IMR-90 (cell line): ENCODE measurements at regions not wholly inside any gene's neighbourhood (a gene's known extent, or its start where the extent isn't known, plus 50 kb on each side); places are given as distances from the start of the nearest gene placed in this dataset.

Source experiments
- ATAC-seq: fragments of 200-7000 bp; cut with Tn5 transposase; 2 replicates; pipeline ENCODE4 v1.9.1; 2020; ENCODE audit warnings: low read depth, mild to moderate bottlenecking, moderate library complexity
- BruUV-seq: library from RNA; stranded (reverse); fragments of 400-500 nt; replicated peaks from 2 replicates; lab custom pipeline; 2021; lab: Mats Ljungman, UMichigan
- CTCF ChIA-PET: fragments of 300-600 bp; formaldehyde crosslinking; extraction: SDS; loops from one replicate; lab custom pipeline; 2021; ENCODE audit warnings: antibody characterized with exemption; lab: Yijun Ruan, JAX
- POLR2A ChIA-PET: fragments of 300-600 bp; sonication (Branson Sonifier 250); formaldehyde crosslinking; loops from one replicate; lab custom pipeline; 2022; ENCODE audit warnings: antibody characterized with exemption; ENCODE audit not compliant: unreplicated experiment; lab: Charles Lee
- DNase-seq: peaks from one replicate; pipeline ENCODE4 v3.0.0; 2013
- H2AFZ ChIP-seq: replicated peaks from 2 replicates; pipeline ENCODE3; 2013; ENCODE audit warnings: low read length, mild to moderate bottlenecking; ENCODE audit not compliant: poor library complexity
- H2AK5ac ChIP-seq: 2 replicates; pipeline ENCODE4 v1.6.1; 2013; ENCODE audit warnings: low read depth, low read length, inconsistent platforms
- H2AK9ac ChIP-seq: replicated peaks from 2 replicates; pipeline ENCODE3; 2013; ENCODE audit warnings: mild to moderate bottlenecking, low read depth, low read length, moderate library complexity; ENCODE audit not compliant: poor library complexity
- H2BK120ac ChIP-seq: 2 replicates; pipeline ENCODE4 v1.6.1; 2013; ENCODE audit warnings: low read depth, low read length, inconsistent platforms
- H2BK15ac ChIP-seq: 3 replicates; pipeline ENCODE4 v1.6.1; 2013; ENCODE audit warnings: low read depth, low read length, inconsistent platforms
- H2BK20ac ChIP-seq: 2 replicates; pipeline ENCODE4 v1.6.1; 2013; ENCODE audit warnings: low read depth, mild to moderate bottlenecking, inconsistent platforms, low read length, moderate library complexity
- H2BK5ac ChIP-seq: 2 replicates; pipeline ENCODE4 v1.6.1; 2013; ENCODE audit warnings: mild to moderate bottlenecking, low read depth, low read length, inconsistent platforms; ENCODE audit not compliant: poor library complexity, severe bottlenecking
- H3K14ac ChIP-seq: replicated peaks from 2 replicates; pipeline ENCODE4 v1.6.1; 2013; ENCODE audit warnings: low read depth, low read length, inconsistent platforms
- H3K18ac ChIP-seq: 2 replicates; pipeline ENCODE4 v1.6.1; 2013; ENCODE audit warnings: low read depth, low read length, control low read depth
- H3K23ac ChIP-seq: 2 replicates; pipeline ENCODE4 v1.6.1; 2013; ENCODE audit warnings: low read depth, low read length, inconsistent platforms
- H3K27ac ChIP-seq: 2 replicates; pipeline ENCODE4 v1.5.1; 2013; ENCODE audit warnings: mild to moderate bottlenecking, control low read depth, low read length; ENCODE audit not compliant: insufficient read depth
- H3K27me3 ChIP-seq: 2 replicates; pipeline ENCODE4 v1.6.1; 2013; ENCODE audit warnings: low read length; ENCODE audit not compliant: control insufficient read depth, insufficient read depth
- H3K36me3 ChIP-seq: 2 replicates; pipeline ENCODE4 v1.6.1; 2013; ENCODE audit warnings: low read length, mixed read lengths; ENCODE audit not compliant: control insufficient read depth, insufficient read depth
- H3K4ac ChIP-seq: 2 replicates; pipeline ENCODE4 v1.6.1; 2013; ENCODE audit warnings: low read depth, low read length, inconsistent platforms
- H3K4me1 ChIP-seq: 2 replicates; pipeline ENCODE4 v1.6.1; 2013; ENCODE audit warnings: low read length, mixed read lengths; ENCODE audit not compliant: control insufficient read depth, insufficient read depth
- H3K4me2 ChIP-seq: 2 replicates; pipeline ENCODE4 v1.6.1; 2013; ENCODE audit warnings: low read depth, mild to moderate bottlenecking, control low read depth, low read length, moderate library complexity
- H3K4me3 ChIP-seq: 2 replicates; pipeline ENCODE4 v1.5.1; 2013; ENCODE audit warnings: low read depth, mild to moderate bottlenecking, control low read depth, low read length, moderate library complexity; ENCODE audit not compliant: insufficient read depth
- H3K56ac ChIP-seq: 2 replicates; pipeline ENCODE4 v1.6.1; 2013; ENCODE audit warnings: low read length, inconsistent platforms; ENCODE audit not compliant: insufficient read depth; ENCODE audit errors: extremely low read depth
- H3K79me1 ChIP-seq, 2 experiments: 2 replicates each; pipeline ENCODE4 v1.6.1; 2013; ENCODE audit warnings: low read length in 2 of 2, inconsistent platforms in 1 of 2, low read depth in 1 of 2
- H3K9ac ChIP-seq: 2 replicates; pipeline ENCODE4 v1.6.1; 2013; ENCODE audit warnings: low read depth, low read length, control low read depth
- H3K9me1 ChIP-seq: 2 replicates; pipeline ENCODE4 v1.6.1; 2013; ENCODE audit warnings: low read length, inconsistent platforms; ENCODE audit not compliant: insufficient read depth
- H3K9me3 ChIP-seq: 2 replicates; pipeline ENCODE4 v1.6.1; 2013; ENCODE audit warnings: low read length; ENCODE audit not compliant: control insufficient read depth, insufficient read depth
- H4K20me1 ChIP-seq: 2 replicates; pipeline ENCODE4 v1.6.1; 2013; ENCODE audit warnings: low read length, inconsistent platforms; ENCODE audit not compliant: insufficient read depth
- H4K5ac ChIP-seq: 2 replicates; pipeline ENCODE4 v1.6.1; 2013; ENCODE audit warnings: mild to moderate bottlenecking, low read depth, low read length, control low read depth
- H4K8ac ChIP-seq, 2 experiments: 2 replicates each; pipeline ENCODE4 v1.6.1; 2013; ENCODE audit warnings: low read depth in 2 of 2, low read length in 2 of 2, control low read depth in 1 of 2, inconsistent platforms in 1 of 2
- H4K91ac ChIP-seq: 2 replicates; pipeline ENCODE4 v1.6.1; 2013; ENCODE audit warnings: low read depth, low read length, inconsistent platforms; ENCODE audit not compliant: insufficient read depth
- BHLHE40 ChIP-seq: fragments of 150-350 bp; IDR thresholded peaks from 2 replicates; pipeline ENCODE4 v1.6.1; 2016; ENCODE audit warnings: mild to moderate bottlenecking, low read depth, low read length
- CHD1 ChIP-seq: IDR thresholded peaks from 2 replicates; pipeline ENCODE4 v1.6.1; 2012; ENCODE audit warnings: low read depth, low read length, improper control_type of control experiment
- CTCF ChIP-seq: conservative IDR thresholded peaks from 2 replicates; pipeline ENCODE4 v1.5.1; 2012; ENCODE audit warnings: mild to moderate bottlenecking, low read depth, low read length, improper control_type of control experiment
- ELK1 ChIP-seq: fragments of 150-350 bp; IDR thresholded peaks from 2 replicates; pipeline ENCODE4 v1.6.1; 2016; ENCODE audit warnings: low read depth, mild to moderate bottlenecking, low read length, moderate library complexity, borderline replicate concordance
- FOS ChIP-seq: fragments of 150-350 bp; IDR thresholded peaks from 2 replicates; pipeline ENCODE4 v1.6.1; 2016; ENCODE audit warnings: low read depth, low read length
- MAFK ChIP-seq: IDR thresholded peaks from 2 replicates; pipeline ENCODE4 v1.6.1; 2012; ENCODE audit warnings: low read depth, low read length, improper control_type of control experiment
- MXI1 ChIP-seq: IDR thresholded peaks from 2 replicates; pipeline ENCODE4 v1.6.1; 2012; ENCODE audit warnings: low read depth, mild to moderate bottlenecking, low read length, moderate library complexity, borderline replicate concordance
- NFE2L2 ChIP-seq: fragments of 150-350 bp; IDR thresholded peaks from 2 replicates; pipeline ENCODE4 v1.6.1; 2016; ENCODE audit warnings: low read depth, mild to moderate bottlenecking, low read length
- POLR2A ChIP-seq: IDR thresholded peaks from 2 replicates; pipeline ENCODE4 v1.6.1; 2012; ENCODE audit warnings: mild to moderate bottlenecking, low read depth, low read length
- RAD21 ChIP-seq: IDR thresholded peaks from 2 replicates; pipeline ENCODE4 v1.6.1; 2012; ENCODE audit warnings: low read length, improper control_type of control experiment
- RFX5 ChIP-seq: IDR thresholded peaks from 2 replicates; pipeline ENCODE4 v1.8.0; 2012; ENCODE audit warnings: low read depth, mild to moderate bottlenecking, low read length, moderate library complexity
- SMC3 ChIP-seq: fragments of 150-350 bp; IDR thresholded peaks from 2 replicates; pipeline ENCODE4 v1.6.1; 2016; ENCODE audit warnings: low read depth, mild to moderate bottlenecking, antibody characterized with exemption, low read length, moderate library complexity
- USF2 ChIP-seq: fragments of 150-350 bp; IDR thresholded peaks from 2 replicates; pipeline ENCODE4 v1.6.1; 2017; ENCODE audit warnings: mild to moderate bottlenecking, antibody characterized with exemption, low read length, low read depth
- WGBS, 2 experiments: methylation state at CpG; one replicate each; pipeline versions ENCODE4 v1.1.5 to v1.1.7; 2013; ENCODE audit warnings: missing lambda C conversion rate in 2 of 2; ENCODE audit not compliant: insufficient read length in 1 of 2; ENCODE audit errors: extremely low coverage in 2 of 2; 5-methylcytosine and 5-hydroxymethylcytosine counted together
- dilution Hi-C: fragments of 300-500 bp; cut with HindIII; formaldehyde crosslinking; loops from one replicate; pipeline ENCODE4 v1.14.3; 2018; ENCODE audit warnings: low sequenced_read_pairs; ENCODE audit not compliant: unreplicated experiment
- in situ Hi-C: fragments of 300-500 bp; cut with MboI; formaldehyde crosslinking; loops from 3 replicates; pipeline ENCODE4 v1.14.3; 2019; ENCODE audit warnings: low sequenced_read_pairs, inconsistent platforms, mixed read lengths
- intact Hi-C: fragments of 100-400 bp; cut with micrococcal nuclease; formaldehyde crosslinking; loops from 2 replicates; pipeline ENCODE4 v1.10.0; 2022

DNA sequence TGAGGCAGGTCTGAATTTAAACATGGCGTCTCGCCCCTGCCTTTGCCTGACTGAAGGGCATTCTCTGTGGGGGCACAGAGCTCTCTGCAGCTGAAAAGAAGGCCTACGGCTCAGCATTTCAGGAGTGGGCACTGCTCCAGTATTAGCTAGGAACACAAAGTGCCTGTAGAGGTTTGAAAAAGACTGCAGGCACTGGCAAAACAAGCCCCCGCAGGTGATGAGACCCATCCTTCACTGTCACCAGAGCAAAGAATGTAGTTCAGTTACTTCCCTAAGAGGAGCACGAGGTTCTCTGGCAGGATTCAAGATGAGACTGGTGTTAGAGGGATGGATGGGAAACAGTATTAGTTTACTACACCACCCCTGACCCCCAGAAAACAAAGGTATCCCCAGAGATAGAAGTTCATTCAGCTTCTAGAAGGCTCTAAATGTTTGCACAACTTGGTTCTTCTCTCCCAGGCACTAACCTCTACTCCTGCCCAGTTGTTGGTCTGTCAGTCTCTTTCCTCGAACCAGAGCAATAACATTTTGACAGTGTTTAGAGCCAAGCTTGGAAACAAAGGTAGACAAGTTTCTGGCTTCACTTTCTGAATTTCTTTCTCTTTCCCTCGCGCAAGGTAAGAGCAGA, 101.9 kb upstream of the KCNE2 start:
- Histone ChIP-seq H2AK5ac (no peak overlapping the region), H3K14ac (no peak overlapping the region), H3K56ac (no peak overlapping the region), H3K4me3 (no peak overlapping the region), H4K91ac (no peak overlapping the region), H4K8ac (no peak overlapping the region), H2BK120ac (no peak overlapping the region), H3K4ac (no peak overlapping the region), H2AFZ (no peak overlapping the region), H2BK15ac (no peak overlapping the region), H2BK5ac (no peak overlapping the region), H3K9me3 (peaks cover 7% of the 10 kb centered on the region), H3K18ac (no peak overlapping the region), H3K9me1 (no peaks in the 10 kb centered on the region), H3K4me1 (no peaks in the 10 kb centered on the region), H2BK20ac (no peak overlapping the region), H4K20me1 (no peaks in the 10 kb centered on the region), H2AK9ac (no peak overlapping the region), H3K9ac (no peak overlapping the region), H3K79me1 (no peaks in the 10 kb centered on the region), H3K36me3 (no peaks in the 10 kb centered on the region), H3K23ac (no peak overlapping the region), H3K27me3 (peaks cover 38% of the 10 kb centered on the region), H3K27ac (no peak overlapping the region), H3K4me2 (no peak overlapping the region), H4K5ac (no peak overlapping the region)
- CTCF ChIA-PET: no interaction called here
- no peak for DNase-seq
- dilution Hi-C loops (no loop called here), intact Hi-C loops (no loop called here), in situ Hi-C loops (no loop called here)
- TF ChIP-seq RFX5 (no peak), USF2 (no peak), POLR2A (no peak), MAFK (no peak), CTCF (no peak), SMC3 (no peak), FOS (no peak), CHD1 (no peak), RAD21 (no peak), MXI1 (no peak), BHLHE40 (no peak), NFE2L2 (no peak), ELK1 (no peak)
- no TSS peak for BruUV-seq
- no peak for ATAC-seq
- POLR2A ChIA-PET: no interaction called here
- WGBS, 2 experiments: 40% methylated on average over 2 of the region's 8 CpGs; no CpG with 5 or more reads in 1 of the 2 experiments
